CD14-positive monocyte (primary cell): ENCODE measurements at regions not wholly inside any gene's neighbourhood (a gene's known extent, or its start where the extent isn't known, plus 50 kb on each side); places are given as distances from the start of the nearest gene placed in this dataset.

ENCODE experiments used
- DNase-seq, 3 donors: peaks; one replicate each; pipeline ENCODE4 v3.0.0-alpha.2; 2011 to 2022
- H2AFZ ChIP-seq: 2 replicates; pipeline ENCODE4 v1.6.0; 2012; ENCODE audit warnings: mild to moderate bottlenecking, low read depth, low read length, inconsistent platforms; ENCODE audit not compliant: insufficient read depth, poor library complexity, severe bottlenecking
- H3K27ac ChIP-seq, 2 donors: 1 replicate in 1 of 2; 2 replicates in 1 of 2; pipeline ENCODE4 v1.5.1; 2012 to 2013; ENCODE audit warnings: low read length in 2 of 2, control low read depth in 1 of 2, inconsistent platforms in 1 of 2, low read depth in 1 of 2, mild to moderate bottlenecking in 1 of 2
- H3K27me3 ChIP-seq, 2 donors: one replicate each; pipeline versions ENCODE4 v1.6.0 to v1.6.1; 2011 to 2013; ENCODE audit warnings: low read length in 2 of 2; ENCODE audit not compliant: control insufficient read depth in 2 of 2, insufficient read depth in 2 of 2
- H3K36me3 ChIP-seq, 2 donors: replicated peaks in 1 of 2; 1 replicate in 1 of 2; 2 replicates in 1 of 2; pipeline versions ENCODE4 v1.5.1 to v1.6.1; 2012 to 2013; ENCODE audit warnings: low read length in 2 of 2, control low read depth in 1 of 2, inconsistent platforms in 1 of 2, mild to moderate bottlenecking in 1 of 2; ENCODE audit not compliant: insufficient read depth in 2 of 2, control insufficient read depth in 1 of 2
- H3K4me1 ChIP-seq, 2 donors: 1 replicate in 1 of 2; 2 replicates in 1 of 2; pipeline versions ENCODE4 v1.5.1 to v1.6.1; 2012 to 2013; ENCODE audit warnings: low read length in 2 of 2, control low read depth in 1 of 2, inconsistent platforms in 1 of 2, mild to moderate bottlenecking in 1 of 2, moderate library complexity in 1 of 2; ENCODE audit not compliant: insufficient read depth in 2 of 2, control insufficient read depth in 1 of 2
- H3K4me2 ChIP-seq: replicated peaks from 2 replicates; pipeline ENCODE3; 2012; ENCODE audit warnings: low read length, moderate library complexity, mild to moderate bottlenecking; ENCODE audit not compliant: poor library complexity, severe bottlenecking; ENCODE audit errors: extremely low read depth
- H3K4me3 ChIP-seq, 3 experiments: fragments of 200-600 bp in 1 of 3; sonication (generic) in 1 of 3; replicated peaks in 1 of 3; 1 replicate in 2 of 3; 2 replicates in 1 of 3; pipeline ENCODE4 v1.5.1; 2011 to 2013; ENCODE audit warnings: low read length in 3 of 3, mild to moderate bottlenecking in 3 of 3, control low read depth in 2 of 3, low read depth in 2 of 3, inconsistent platforms in 1 of 3, moderate library complexity in 1 of 3
- H3K79me2 ChIP-seq: 2 replicates; pipeline ENCODE4 v1.6.0; 2012; ENCODE audit warnings: mild to moderate bottlenecking, control low read depth, inconsistent platforms, low read length, moderate library complexity; ENCODE audit not compliant: insufficient read depth
- H3K9ac ChIP-seq: 2 replicates; pipeline ENCODE4 v1.6.0; 2017; ENCODE audit warnings: low read length, mild to moderate bottlenecking; ENCODE audit not compliant: insufficient read depth, poor library complexity, severe bottlenecking
- H3K9me3 ChIP-seq, 2 donors: replicated peaks in 1 of 2; 1 replicate in 1 of 2; 2 replicates in 1 of 2; pipeline versions ENCODE4 v1.5.1 to v1.6.1; 2012 to 2013; ENCODE audit warnings: low read length in 2 of 2, control low read depth in 1 of 2; ENCODE audit not compliant: control insufficient read depth in 1 of 2, insufficient read depth in 1 of 2
- H4K20me1 ChIP-seq: 2 replicates; pipeline ENCODE4 v1.6.0; 2012; ENCODE audit warnings: mild to moderate bottlenecking, low read length, control low read depth, moderate library complexity; ENCODE audit not compliant: insufficient read depth
- H3K27ac Mint-ChIP-seq, 7 donors: one replicate each; pipeline ENCODE4 v1.8.0; 2020; ENCODE audit warnings: mild to moderate bottlenecking in 7 of 7, mixed read lengths in 7 of 7, moderate library complexity in 6 of 7, inconsistent platforms in 2 of 7
- H3K27me3 Mint-ChIP-seq, 3 donors: one replicate each; pipeline ENCODE4 v1.8.0; 2021 to 2022; ENCODE audit warnings: low read depth in 3 of 3, mild to moderate bottlenecking in 3 of 3, mixed read lengths in 3 of 3, moderate library complexity in 3 of 3, inconsistent platforms in 1 of 3
- H3K36me3 Mint-ChIP-seq, 2 donors: one replicate each; pipeline ENCODE4 v1.8.0; 2020; ENCODE audit warnings: mixed read lengths in 2 of 2, inconsistent platforms in 1 of 2, mild to moderate bottlenecking in 1 of 2
- H3K4me1 Mint-ChIP-seq: one replicate; pipeline ENCODE4 v1.8.0; 2020; ENCODE audit warnings: mild to moderate bottlenecking, mixed read lengths
- H3K4me3 Mint-ChIP-seq, 2 donors: one replicate each; pipeline ENCODE4 v1.8.0; 2020; ENCODE audit warnings: mild to moderate bottlenecking in 2 of 2, mixed read lengths in 2 of 2, moderate library complexity in 1 of 2
- H3K9me3 Mint-ChIP-seq, 7 donors: one replicate each; pipeline ENCODE4 v1.8.0; 2020 to 2022; ENCODE audit warnings: mixed read lengths in 7 of 7, mild to moderate bottlenecking in 6 of 7, moderate library complexity in 6 of 7, inconsistent platforms in 2 of 7
- CTCF ChIP-seq: fragments of 200-600 bp; IDR thresholded peaks from one replicate; pipeline ENCODE4 v1.8.0; 2022; ENCODE audit warnings: antibody characterized with exemption, mild to moderate bottlenecking
- WGBS: methylation state at CpG from one replicate; pipeline ENCODE4 v1.1.5; 2013; ENCODE audit warnings: missing lambda C conversion rate; ENCODE audit not compliant: insufficient coverage; 5-methylcytosine and 5-hydroxymethylcytosine counted together
- intact Hi-C, 2 donors: fragments of 100-400 bp; cut with micrococcal nuclease; formaldehyde crosslinking; loops; one replicate each; pipeline versions ENCODE4 v1.15.0 to v1.15.1; 2023

- H3K4me1 ChIP-seq = no peaks in the 10 kb centered on the region
- no peaks in the 10 kb centered on the region for H3K9me3 ChIP-seq
- TF ChIP-seq CTCF = no peak
- H3K27me3 Mint-ChIP-seq = peaks cover 10 to 18% (median 12%) of the 10 kb centered on the region in 3 donors
- no peak overlapping the region for H2AFZ ChIP-seq
- no peak overlapping the region for H3K27ac Mint-ChIP-seq
- H3K4me1 Mint-ChIP-seq = no peaks in the 10 kb centered on the region
- H3K4me2 ChIP-seq = no peak overlapping the region
- intact Hi-C loops = no loop called here
- H3K9ac ChIP-seq = no peak overlapping the region
- no peaks in the 10 kb centered on the region for H3K27me3 ChIP-seq
- H3K4me3 ChIP-seq = no peak overlapping the region
- peaks cover 0 to 6% (median 0%) of the 10 kb centered on the region in 7 donors for H3K9me3 Mint-ChIP-seq
- peak overlapping the region in 1 of 2 donors; percentile 17 for H3K4me3 Mint-ChIP-seq
- DNase-seq = no peak
- no peaks in the 10 kb centered on the region for H3K79me2 ChIP-seq
- no peaks in the 10 kb centered on the region for H4K20me1 ChIP-seq
- WGBS = 79% methylated on average over 20 of the region's 20 CpGs
- H3K36me3 Mint-ChIP-seq = no peaks in the 10 kb centered on the region
- H3K36me3 ChIP-seq = no peaks in the 10 kb centered on the region
- H3K27ac ChIP-seq = no peak overlapping the region
Observed at GRCh38 chr19:31421856-31422255, 72.6 kb upstream of the TSHZ3 start.

DNA sequence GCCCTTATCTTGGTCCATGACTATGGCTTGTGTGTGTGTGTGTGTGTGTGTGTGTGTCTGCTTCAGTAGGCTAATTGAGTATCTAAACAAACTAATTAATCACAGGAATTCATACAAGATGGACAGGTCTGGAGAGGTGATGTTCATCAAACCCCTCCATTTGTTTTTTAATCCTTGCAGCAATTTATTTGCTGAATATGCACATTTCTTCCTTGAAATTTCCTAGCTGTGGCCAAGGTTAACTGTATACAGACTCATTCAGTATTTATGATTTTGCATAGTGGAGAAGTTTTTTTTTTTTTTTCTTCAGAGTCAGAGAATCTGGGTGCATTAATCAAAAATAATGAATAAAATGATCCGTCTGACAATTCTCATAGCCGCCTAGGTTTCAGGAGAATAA lies 74.7 kb upstream of the TSHZ3 start:
- TF ChIP-seq CTCF = no peak
- no peaks in the 10 kb centered on the region for H4K20me1 ChIP-seq

More for the DNA sequence above, 74.7 kb upstream of the TSHZ3 start:
- H2AFZ ChIP-seq = no peak overlapping the region
- H3K36me3 ChIP-seq = no peaks in the 10 kb centered on the region
- no peaks in the 10 kb centered on the region for H3K27me3 ChIP-seq
- WGBS = no CpG with 5 or more reads among the region's 2 CpGs
- no peaks in the 10 kb centered on the region for H3K4me1 ChIP-seq
- Mint-ChIP-seq H3K27me3 (peaks cover 8 to 16% (median 9%) of the 10 kb centered on the region in 3 donors), H3K27ac (no peak overlapping the region), H3K4me1 (no peaks in the 10 kb centered on the region), H3K4me3 (no peak overlapping the region), H3K36me3 (no peaks in the 10 kb centered on the region), H3K9me3 (peaks cover 0 to 8% (median 4%) of the 10 kb centered on the region in 7 donors)
- no peak overlapping the region for H3K27ac ChIP-seq
- no peak overlapping the region for H3K4me2 ChIP-seq
- no peaks in the 10 kb centered on the region for H3K79me2 ChIP-seq
- H3K9ac ChIP-seq = no peak overlapping the region
- no peaks in the 10 kb centered on the region for H3K9me3 ChIP-seq
- no peak for DNase-seq
- intact Hi-C loops = no loop called here
- no peak overlapping the region for H3K4me3 ChIP-seq
